DND-41 (cell line): ENCODE measurements at regions not wholly inside any gene's neighbourhood (a gene's known extent, or its start where the extent isn't known, plus 50 kb on each side); places are given as distances from the start of the nearest gene placed in this dataset.

Experiments used
- ATAC-seq: fragments of 200-7000 bp; cut with Tn5 transposase; 3 replicates; pipeline ENCODE4 v1.9.1; 2021; ENCODE audit warnings: low read depth; ENCODE audit not compliant: insufficient read depth
- DNase-seq: peaks from one replicate; pipeline ENCODE4 v3.0.0-alpha.2; 2020
- H2AFZ ChIP-seq: 2 replicates; pipeline ENCODE4 v1.6.0; 2012; ENCODE audit warnings: low read depth, low read length
- H3K27ac ChIP-seq: 2 replicates; pipeline ENCODE4 v1.5.1; 2012; ENCODE audit warnings: low read length, inconsistent platforms
- H3K27me3 ChIP-seq: fragments of 200-600 bp; sonication (generic); 2 replicates; pipeline ENCODE4 v1.6.0; 2012; ENCODE audit warnings: low read length, mild to moderate bottlenecking, inconsistent platforms; ENCODE audit not compliant: insufficient read depth, poor library complexity
- H3K36me3 ChIP-seq: 2 replicates; pipeline ENCODE4 v1.5.1; 2012; ENCODE audit warnings: low read length, inconsistent platforms; ENCODE audit not compliant: insufficient read depth
- H3K4me1 ChIP-seq: 2 replicates; pipeline ENCODE4 v1.5.1; 2012; ENCODE audit warnings: mild to moderate bottlenecking, low read length; ENCODE audit not compliant: insufficient read depth
- H3K4me2 ChIP-seq: 2 replicates; pipeline ENCODE4 v1.6.0; 2012; ENCODE audit warnings: mild to moderate bottlenecking, moderate library complexity, low read length, inconsistent platforms; ENCODE audit not compliant: insufficient read depth
- H3K4me3 ChIP-seq, 2 experiments: fragments of 200-600 bp in 1 of 2; shearing (Covaris generic) in 1 of 2; 2 replicates each; pipeline ENCODE4 v1.5.1; 2012 to 2016; ENCODE audit warnings: inconsistent platforms in 2 of 2, low read length in 2 of 2, mild to moderate bottlenecking in 2 of 2, low read depth in 1 of 2, moderate library complexity in 1 of 2
- H3K79me2 ChIP-seq: 2 replicates; pipeline ENCODE4 v1.6.0; 2012; ENCODE audit warnings: low read length, inconsistent platforms; ENCODE audit not compliant: insufficient read depth
- H3K9ac ChIP-seq: 2 replicates; pipeline ENCODE4 v1.6.0; 2012; ENCODE audit warnings: low read depth, mild to moderate bottlenecking, inconsistent platforms, low read length, moderate library complexity
- H3K9me3 ChIP-seq: 2 replicates; pipeline ENCODE4 v1.5.1; 2012; ENCODE audit warnings: low read length, moderate library complexity, mild to moderate bottlenecking, inconsistent platforms; ENCODE audit not compliant: insufficient read depth, severe bottlenecking
- H4K20me1 ChIP-seq: 2 replicates; pipeline ENCODE4 v1.6.0; 2012; ENCODE audit warnings: low read length; ENCODE audit not compliant: insufficient read depth
- CTCF ChIP-seq: IDR thresholded peaks from 2 replicates; pipeline ENCODE4 v1.5.1; 2012; ENCODE audit warnings: borderline replicate concordance, low read length, moderate library complexity, mild to moderate bottlenecking; ENCODE audit not compliant: poor library complexity, severe bottlenecking; ENCODE audit errors: extremely low read depth
- EZH2 ChIP-seq: IDR thresholded peaks from 3 replicates; pipeline ENCODE4 v1.6.1; 2012; ENCODE audit warnings: borderline replicate concordance, low read depth, mild to moderate bottlenecking, moderate library complexity, low read length, inconsistent platforms; ENCODE audit not compliant: severe bottlenecking

GRCh38 chr10:62559481-62560200, 185.5 kb downstream of the ZNF365 start:
- H3K36me3 ChIP-seq: no peaks in the 10 kb centered on the region
- DNase-seq (no peak), ATAC-seq (no peak)
- no peak overlapping the region for H3K27ac ChIP-seq
- no peaks in the 10 kb centered on the region for H4K20me1 ChIP-seq
- no peaks in the 10 kb centered on the region for H3K79me2 ChIP-seq
- no peaks in the 10 kb centered on the region for H3K9me3 ChIP-seq
- no peaks in the 10 kb centered on the region for H3K4me1 ChIP-seq
- H3K4me2 ChIP-seq: no peak overlapping the region
- no peak overlapping the region for H3K9ac ChIP-seq
- no peak for TF ChIP-seq CTCF
- no peak for TF ChIP-seq EZH2
- no peaks in the 10 kb centered on the region for H3K27me3 ChIP-seq
- H3K4me3 ChIP-seq: no peak overlapping the region
- no peak overlapping the region for H2AFZ ChIP-seq

- H3K4me1 ChIP-seq: no peaks in the 10 kb centered on the region
- H3K27me3 ChIP-seq: no peaks in the 10 kb centered on the region
- no peaks in the 10 kb centered on the region for H3K79me2 ChIP-seq
- H3K4me3 ChIP-seq: no peak overlapping the region
- ATAC-seq (no peak), DNase-seq (no peak)
- H3K9ac ChIP-seq: no peak overlapping the region
- H4K20me1 ChIP-seq: no peaks in the 10 kb centered on the region
- H3K36me3 ChIP-seq: no peaks in the 10 kb centered on the region
- H3K9me3 ChIP-seq: no peaks in the 10 kb centered on the region
- H3K4me2 ChIP-seq: no peak overlapping the region
- H2AFZ ChIP-seq: no peak overlapping the region
- TF ChIP-seq EZH2 (no peak), CTCF (no peak)
- no peak overlapping the region for H3K27ac ChIP-seq
These were observed 186.1 kb downstream of the ZNF365 start for GRCh38 chr10:62560201-62560819.

DNA sequence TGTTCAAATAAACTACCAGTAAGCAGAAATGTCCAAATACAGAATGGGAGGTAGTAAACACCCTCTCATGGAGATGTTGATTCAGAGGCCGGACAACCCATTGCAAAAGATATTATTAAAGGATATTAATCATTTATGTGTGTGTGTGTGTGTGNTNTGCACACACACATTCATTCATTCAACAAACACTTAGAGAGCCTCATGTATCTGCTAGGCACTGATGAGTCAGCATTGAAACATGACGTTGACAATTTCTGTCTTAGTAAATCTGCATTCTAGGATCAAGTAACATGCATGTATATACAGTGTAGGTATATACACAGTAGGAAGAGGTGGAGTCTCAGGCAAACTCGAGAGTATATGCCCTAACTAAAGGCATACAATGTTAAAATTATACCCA, 187.0 kb downstream of the ZNF365 start:
- no peaks in the 10 kb centered on the region for H3K9me3 ChIP-seq
- H3K4me3 ChIP-seq: no peak overlapping the region
- H3K9ac ChIP-seq: no peak overlapping the region
- H3K4me2 ChIP-seq: no peak overlapping the region
- no peaks in the 10 kb centered on the region for H4K20me1 ChIP-seq
- no peak overlapping the region for H3K27ac ChIP-seq
- no peak overlapping the region for H2AFZ ChIP-seq
- TF ChIP-seq EZH2: no peak
- TF ChIP-seq CTCF: no peak
- H3K4me1 ChIP-seq: no peaks in the 10 kb centered on the region
- ATAC-seq: no peak
- no peaks in the 10 kb centered on the region for H3K36me3 ChIP-seq
- no peaks in the 10 kb centered on the region for H3K27me3 ChIP-seq
- DNase-seq: no peak
- no peaks in the 10 kb centered on the region for H3K79me2 ChIP-seq
